ENCODE measurements at regions not wholly inside any gene's neighbourhood (a gene's known extent, or its start where the extent isn't known, plus 50 kb on each side); places are given as distances from the start of the nearest gene placed in this dataset.
"Not testable (repeated sequence)": the region's sequence is repeated elsewhere in the genome, so short reads cannot be mapped to it uniquely, and the experiment has no call there.

GRCh38 chr4:111435986-111436744, 709.1 kb upstream of the FAM241A start:
- Histone ChIP-seq H3K4me2 (no peak overlapping the region), H4K20me1 (ENCODE audit: insufficient read depth, poor library complexity, severe bottlenecking) (no peaks in the 10 kb centered on the region), H2AFZ (no peak overlapping the region), H3K9me2 (replicated peaks; ENCODE audit: insufficient read depth) (no peaks in the 10 kb centered on the region), H3K9me3 (ENCODE audit: low read depth) (no peaks in the 10 kb centered on the region), H3K79me2 (no peaks in the 10 kb centered on the region), H3K36me3 (replicated peaks; ENCODE audit: insufficient read depth, low read depth) (no peaks in the 10 kb centered on the region), H3K27me3 (no peaks in the 10 kb centered on the region), H3K27ac (no peak overlapping the region), H3K4me3 (no peak overlapping the region), H3K4me1 (ENCODE audit: insufficient read depth) (no peaks in the 10 kb centered on the region)
- TF ChIP-seq EZH2phosphoT487 (IDR thresholded peaks at IDR 0.05; ENCODE audit: low read depth, severe bottlenecking, unreplicated experiment) (no peak), EZH2 (IDR thresholded peaks at IDR 0.05; ENCODE audit: borderline replicate concordance) (no peak), CTCF (IDR thresholded peaks at IDR 0.05; ENCODE audit: poor library complexity) (no peak)
- 76% methylated on average over 2 of the region's 2 CpGs for WGBS (ENCODE audit: low lambda C conversion rate, missing lambda C conversion rate)
- no peak for DNase-seq (ENCODE audit: low spot score)

GRCh38 chr4:111441687-111442086, 703.6 kb upstream of the FAM241A start:
- no peak for TF ChIP-seq EZH2phosphoT487 (IDR thresholded peaks at IDR 0.05; ENCODE audit: low read depth, severe bottlenecking, unreplicated experiment)
- no peak for TF ChIP-seq CTCF (IDR thresholded peaks at IDR 0.05; ENCODE audit: poor library complexity)
- no peak for TF ChIP-seq EZH2 (IDR thresholded peaks at IDR 0.05; ENCODE audit: borderline replicate concordance)
- Histone ChIP-seq H3K27me3 (no peaks in the 10 kb centered on the region), H3K36me3 (replicated peaks; ENCODE audit: insufficient read depth, low read depth) (no peaks in the 10 kb centered on the region), H2AFZ (no peak overlapping the region), H3K9me2 (replicated peaks; ENCODE audit: insufficient read depth) (no peaks in the 10 kb centered on the region), H4K20me1 (ENCODE audit: insufficient read depth, poor library complexity, severe bottlenecking) (no peaks in the 10 kb centered on the region), H3K9me3 (ENCODE audit: low read depth) (no peaks in the 10 kb centered on the region), H3K4me1 (ENCODE audit: insufficient read depth) (no peaks in the 10 kb centered on the region), H3K4me2 (no peak overlapping the region), H3K27ac (no peak overlapping the region), H3K79me2 (no peaks in the 10 kb centered on the region), H3K4me3 (no peak overlapping the region)
- no peak for DNase-seq (ENCODE audit: low spot score)
- 85% methylated on average over 2 of the region's 2 CpGs for WGBS (ENCODE audit: low lambda C conversion rate, missing lambda C conversion rate)

GRCh38 chr4:111444836-111445235, 700.4 kb upstream of the FAM241A start:
- H3K79me2 ChIP-seq; H3K4me3 ChIP-seq; H3K9me3 ChIP-seq (ENCODE audit: low read depth); H4K20me1 ChIP-seq (ENCODE audit: insufficient read depth, poor library complexity, severe bottlenecking); H3K27me3 ChIP-seq; DNase-seq (ENCODE audit: low spot score); H3K27ac ChIP-seq; H3K4me1 ChIP-seq (ENCODE audit: insufficient read depth); H3K9me2 ChIP-seq (replicated peaks; ENCODE audit: insufficient read depth); H2AFZ ChIP-seq; H3K36me3 ChIP-seq (replicated peaks; ENCODE audit: insufficient read depth, low read depth); H3K4me2 ChIP-seq: not testable (repeated sequence)
- WGBS (ENCODE audit: low lambda C conversion rate, missing lambda C conversion rate) = 66% methylated on average over 3 of the region's 3 CpGs

- H3K4me2 ChIP-seq = no peak overlapping the region
These were observed 695.6 kb upstream of the FAM241A start for GRCh38 chr4:111449657-111450056.

More at GRCh38 chr4:111449657-111450056, 695.6 kb upstream of the FAM241A start:
- no peak for DNase-seq (ENCODE audit: low spot score)
- H3K27ac ChIP-seq = no peak overlapping the region
- 95% methylated on average over 1 of the region's 1 CpG for WGBS (ENCODE audit: low lambda C conversion rate, missing lambda C conversion rate)
- H3K4me3 ChIP-seq = no peak overlapping the region
- no peaks in the 10 kb centered on the region for H3K4me1 ChIP-seq (ENCODE audit: insufficient read depth)
- no peak overlapping the region for H2AFZ ChIP-seq
- H3K36me3 ChIP-seq (replicated peaks; ENCODE audit: insufficient read depth, low read depth) = no peaks in the 10 kb centered on the region
- H3K27me3 ChIP-seq = no peaks in the 10 kb centered on the region
- no peak for TF ChIP-seq EZH2 (IDR thresholded peaks at IDR 0.05; ENCODE audit: borderline replicate concordance)
- no peak for TF ChIP-seq CTCF (IDR thresholded peaks at IDR 0.05; ENCODE audit: poor library complexity)
- no peak for TF ChIP-seq EZH2phosphoT487 (IDR thresholded peaks at IDR 0.05; ENCODE audit: low read depth, severe bottlenecking, unreplicated experiment)
- H4K20me1 ChIP-seq (ENCODE audit: insufficient read depth, poor library complexity, severe bottlenecking) = no peaks in the 10 kb centered on the region
- no peaks in the 10 kb centered on the region for H3K9me3 ChIP-seq (ENCODE audit: low read depth)
- no peaks in the 10 kb centered on the region for H3K79me2 ChIP-seq
- no peaks in the 10 kb centered on the region for H3K9me2 ChIP-seq (replicated peaks; ENCODE audit: insufficient read depth)
